ENCODE measurements at regions not wholly inside any gene's neighbourhood (a gene's known extent, or its start where the extent isn't known, plus 50 kb on each side); places are given as distances from the start of the nearest gene placed in this dataset.

DNA sequence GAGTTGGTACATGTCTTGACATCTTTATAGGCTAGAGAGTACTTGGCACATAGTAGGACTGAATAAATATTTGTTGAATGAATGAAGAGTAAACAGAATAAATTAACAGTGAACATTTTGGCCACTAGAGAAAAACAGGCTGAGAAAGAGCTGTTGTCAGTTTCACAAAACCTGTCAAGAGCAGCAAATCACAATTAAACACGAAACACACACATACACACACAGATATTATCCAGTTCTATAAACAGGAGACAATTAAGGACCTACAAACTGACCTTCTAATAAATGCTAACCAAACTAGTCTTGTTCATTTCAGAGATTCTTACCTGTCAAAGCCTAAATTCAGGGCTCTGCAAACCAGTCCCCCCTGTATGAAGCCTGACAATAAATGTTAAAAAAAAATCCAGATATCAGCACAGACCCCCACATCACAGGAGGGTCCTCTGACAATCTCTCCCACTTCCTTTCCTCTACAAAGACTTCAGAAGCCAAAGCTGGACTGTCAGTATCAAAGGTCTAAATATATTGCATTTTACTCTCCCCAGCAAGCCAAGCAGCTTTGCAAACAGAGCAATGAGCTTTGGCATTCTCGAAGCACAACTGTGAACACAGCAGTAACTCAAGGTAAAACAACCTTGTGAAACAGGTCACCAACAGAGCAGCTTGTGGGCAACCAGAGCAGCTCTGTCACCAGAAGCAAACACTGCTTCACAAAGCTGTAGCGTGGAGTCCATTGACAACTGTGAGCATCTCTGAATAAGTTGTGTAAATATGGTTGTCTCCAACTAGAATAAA lies 229.9 kb downstream of the TBXT start:
- TF ChIP-seq POLR2AphosphoS5 (IDR thresholded peaks at IDR 0.05; ENCODE audit: borderline replicate concordance, low read depth, low read length) (no peak), EZH2 (IDR thresholded peaks at IDR 0.05) (no peak)

Data from SK-N-MC (cell line).